ENCODE measurements at regions not wholly inside any gene's neighbourhood (a gene's known extent, or its start where the extent isn't known, plus 50 kb on each side); places are given as distances from the start of the nearest gene placed in this dataset.

- TF ChIP-seq CTCF (IDR thresholded peaks at IDR 0.05; ENCODE audit: low read depth, low read length), result no peak
- TF ChIP-seq POLR2A (IDR thresholded peaks at IDR 0.05; ENCODE audit: extremely low read depth, insufficient read length), result no peak
These were observed 447.3 kb upstream of the CCNG1 start for GRCh38 chr5:162990063-162990462.

All from NB4 (cell line).